Esophagus (tissue), 2 donors: ENCODE measurements at regions not wholly inside any gene's neighbourhood (a gene's known extent, or its start where the extent isn't known, plus 50 kb on each side); places are given as distances from the start of the nearest gene placed in this dataset.
"Not testable (repeated sequence)": the region's sequence is repeated elsewhere in the genome, so short reads cannot be mapped to it uniquely, and the experiment has no call there.

Experiments
- H3K27ac ChIP-seq, 2 donors: one replicate each; pipeline ENCODE4 v1.5.1; 2013; ENCODE audit warnings: low read depth in 2 of 2, mild to moderate bottlenecking in 2 of 2, inconsistent platforms in 1 of 2, low read length in 1 of 2, moderate library complexity in 1 of 2
- H3K27me3 ChIP-seq, 2 donors: one replicate each; pipeline ENCODE4 v1.6.1; 2013; ENCODE audit warnings: low read length in 2 of 2, control low read depth in 1 of 2, mild to moderate bottlenecking in 1 of 2; ENCODE audit not compliant: insufficient read depth in 2 of 2, control insufficient read depth in 1 of 2
- H3K36me3 ChIP-seq, 2 donors: one replicate each; pipeline ENCODE4 v1.6.1; 2013; ENCODE audit warnings: low read length in 1 of 2; ENCODE audit not compliant: control insufficient read depth in 2 of 2, insufficient read depth in 2 of 2
- H3K4me1 ChIP-seq, 2 donors: one replicate each; pipeline ENCODE4 v1.6.1; 2013; ENCODE audit warnings: low read length in 1 of 2; ENCODE audit not compliant: control insufficient read depth in 2 of 2, insufficient read depth in 2 of 2
- H3K4me3 ChIP-seq, 2 donors: one replicate each; pipeline ENCODE4 v1.5.1; 2013; ENCODE audit warnings: low read length in 2 of 2, mild to moderate bottlenecking in 2 of 2, low read depth in 1 of 2, moderate library complexity in 1 of 2
- H3K9me3 ChIP-seq, 2 donors: one replicate each; pipeline ENCODE4 v1.6.1; 2013; ENCODE audit warnings: mild to moderate bottlenecking in 2 of 2, low read depth in 1 of 2, low read length in 1 of 2, moderate library complexity in 1 of 2; ENCODE audit not compliant: control insufficient read depth in 2 of 2, insufficient read depth in 1 of 2
- WGBS, 2 donors: extraction: QIAGEN DNeasy Blood & Tissue Kit; methylation state at CpG; one replicate each; pipeline ENCODE4 v1.1.7; 2013; 5-methylcytosine and 5-hydroxymethylcytosine counted together
- donor health status: healthy with polysubstance abuse.
- donor health status: Bipolar disorder and iron deficiency.

GRCh38 chr7:84855758-84856157 is 331.1 kb downstream of the SEMA3D start:
- Histone ChIP-seq H3K27me3 (no peaks in the 10 kb centered on the region), H3K4me1 (no peaks in the 10 kb centered on the region), H3K4me3 (no peak overlapping the region), H3K36me3 (no peaks in the 10 kb centered on the region), H3K9me3 (no peaks in the 10 kb centered on the region), H3K27ac (no peak overlapping the region)

GRCh38 chr7:84848974-84849372 is 337.9 kb downstream of the SEMA3D start:
- H3K4me1 ChIP-seq, H3K4me3 ChIP-seq, H3K27ac ChIP-seq, H3K9me3 ChIP-seq, H3K27me3 ChIP-seq, H3K36me3 ChIP-seq: not testable (repeated sequence)

GRCh38 chr7:84848219-84848973 is 338.5 kb downstream of the SEMA3D start:
- H3K4me1 ChIP-seq: no peaks in the 10 kb centered on the region
- H3K27ac ChIP-seq: no peak overlapping the region
- no peaks in the 10 kb centered on the region for H3K9me3 ChIP-seq
- no peaks in the 10 kb centered on the region for H3K27me3 ChIP-seq
- H3K36me3 ChIP-seq: no peaks in the 10 kb centered on the region
- no peak overlapping the region for H3K4me3 ChIP-seq

GRCh38 chr7:84847790-84848189 is 339.1 kb downstream of the SEMA3D start:
- Histone ChIP-seq H3K36me3 (no peaks in the 10 kb centered on the region), H3K9me3 (no peaks in the 10 kb centered on the region)
- WGBS, 2 donors: 57 to 63% methylated on average over 3 of the region's 3 CpGs

GRCh38 chr7:84847038-84847437 is 339.8 kb downstream of the SEMA3D start:
- no peaks in the 10 kb centered on the region for H3K9me3 ChIP-seq
- no peak overlapping the region for H3K27ac ChIP-seq
- no peaks in the 10 kb centered on the region for H3K4me1 ChIP-seq
- no peaks in the 10 kb centered on the region for H3K36me3 ChIP-seq
- 78 to 79% methylated on average over 1 of the region's 1 CpG for WGBS, 2 donors
- H3K4me3 ChIP-seq: no peak overlapping the region
- no peaks in the 10 kb centered on the region for H3K27me3 ChIP-seq

More at GRCh38 chr7:84847790-84848189, 339.1 kb downstream of the SEMA3D start:
- Histone ChIP-seq H3K4me1 (no peaks in the 10 kb centered on the region), H3K27ac (no peak overlapping the region), H3K4me3 (no peak overlapping the region), H3K27me3 (no peaks in the 10 kb centered on the region)

GRCh38 chr7:84845971-84846370 is 340.9 kb downstream of the SEMA3D start:
- no peaks in the 10 kb centered on the region for H3K4me1 ChIP-seq
- no peaks in the 10 kb centered on the region for H3K27me3 ChIP-seq
- no peak overlapping the region for H3K4me3 ChIP-seq
- H3K36me3 ChIP-seq: no peaks in the 10 kb centered on the region
- 53 to 84% methylated on average over 3 of the region's 3 CpGs for WGBS, 2 donors
- H3K27ac ChIP-seq: no peak overlapping the region
- H3K9me3 ChIP-seq: no peaks in the 10 kb centered on the region

- Histone ChIP-seq H3K27me3 (no peaks in the 10 kb centered on the region), H3K4me1 (no peaks in the 10 kb centered on the region), H3K9me3 (no peaks in the 10 kb centered on the region), H3K27ac (no peak overlapping the region), H3K36me3 (no peaks in the 10 kb centered on the region), H3K4me3 (no peak overlapping the region)
- whole genome bisulfite sequencing, 2 donors: 73 to 74% methylated on average over 1 of the region's 1 CpG
Observed at GRCh38 chr7:84844771-84845170, 342.1 kb downstream of the SEMA3D start.

- Histone ChIP-seq H3K4me1 (no peaks in the 10 kb centered on the region), H3K27ac (no peak overlapping the region)
- 39 to 57% methylated on average over 3 of the region's 3 CpGs for WGBS, 2 donors
Observed at GRCh38 chr7:84841809-84842208, 345.0 kb downstream of the SEMA3D start.

GRCh38 chr7:84838857-84839256 is 348.0 kb downstream of the SEMA3D start:
- Histone ChIP-seq H3K4me1 (no peaks in the 10 kb centered on the region), H3K27ac (no peak overlapping the region), H3K27me3 (no peaks in the 10 kb centered on the region), H3K4me3 (no peak overlapping the region), H3K9me3 (no peaks in the 10 kb centered on the region), H3K36me3 (no peaks in the 10 kb centered on the region)
- WGBS, 2 donors: 79 to 87% methylated on average over 5 of the region's 5 CpGs

More at GRCh38 chr7:84841809-84842208, 345.0 kb downstream of the SEMA3D start:
- Histone ChIP-seq H3K9me3 (no peaks in the 10 kb centered on the region), H3K4me3 (no peak overlapping the region), H3K27me3 (no peaks in the 10 kb centered on the region), H3K36me3 (no peaks in the 10 kb centered on the region)

- no peak overlapping the region for H3K27ac ChIP-seq
- no peaks in the 10 kb centered on the region for H3K36me3 ChIP-seq
- H3K27me3 ChIP-seq: no peaks in the 10 kb centered on the region
- 79 to 80% methylated on average over 2 of the region's 2 CpGs for WGBS, 2 donors
- no peaks in the 10 kb centered on the region for H3K4me1 ChIP-seq
- no peak overlapping the region for H3K4me3 ChIP-seq
- no peaks in the 10 kb centered on the region for H3K9me3 ChIP-seq
Observed at GRCh38 chr7:84837405-84837804, 349.5 kb downstream of the SEMA3D start.
